ENCODE measurements at regions not wholly inside any gene's neighbourhood (a gene's known extent, or its start where the extent isn't known, plus 50 kb on each side); places are given as distances from the start of the nearest gene placed in this dataset.
"Not testable (repeated sequence)": the region's sequence is repeated elsewhere in the genome, so short reads cannot be mapped to it uniquely, and the experiment has no call there.

- DNase-seq (ENCODE audit: low read depth, low spot score) = no peak
These were observed 189.1 kb upstream of the PARD3B start for GRCh38 chr2:204356151-204356641.

GRCh38 chr2:204357286-204357685, 188.0 kb upstream of the PARD3B start:
- DNase-seq (ENCODE audit: low read depth, low spot score) = no peak

- DNase-seq (ENCODE audit: low read depth, low spot score) = no peak
These were observed 186.2 kb upstream of the PARD3B start for GRCh38 chr2:204359076-204359475.

GRCh38 chr2:204360218-204361007, 184.9 kb upstream of the PARD3B start:
- DNase-seq (ENCODE audit: low read depth, low spot score) = no peak

- DNase-seq (ENCODE audit: low read depth, low spot score) = no peak
These were observed 183.5 kb upstream of the PARD3B start for GRCh38 chr2:204361738-204362137.

GRCh38 chr2:204362581-204362980, 182.7 kb upstream of the PARD3B start:
- DNase-seq (ENCODE audit: low read depth, low spot score) = no peak

GRCh38 chr2:204363513-204363912, 181.8 kb upstream of the PARD3B start:
- DNase-seq (ENCODE audit: low read depth, low spot score) = no peak

GRCh38 chr2:204364860-204365535, 180.3 kb upstream of the PARD3B start:
- DNase-seq (ENCODE audit: low read depth, low spot score) = no peak

GRCh38 chr2:204365811-204366210, 179.5 kb upstream of the PARD3B start:
- DNase-seq (ENCODE audit: low read depth, low spot score) = no peak

- DNase-seq (ENCODE audit: low read depth, low spot score) = no peak
These were observed 177.8 kb upstream of the PARD3B start for GRCh38 chr2:204367466-204367865.

- DNase-seq (ENCODE audit: low read depth, low spot score) = no peak
These were observed 175.0 kb upstream of the PARD3B start for GRCh38 chr2:204370172-204370718.

GRCh38 chr2:204373942-204374341, 171.3 kb upstream of the PARD3B start:
- no peak for DNase-seq (ENCODE audit: low read depth, low spot score)

GRCh38 chr2:204380141-204380881, 165.0 kb upstream of the PARD3B start:
- DNase-seq (ENCODE audit: low read depth, low spot score) = no peak

- no peak for DNase-seq (ENCODE audit: low read depth, low spot score)
These were observed 158.6 kb upstream of the PARD3B start for GRCh38 chr2:204386668-204387067.

GRCh38 chr2:204389120-204389519, 156.2 kb upstream of the PARD3B start:
- DNase-seq (ENCODE audit: low read depth, low spot score) = no peak

- DNase-seq (ENCODE audit: low read depth, low spot score) = no peak
These were observed 155.4 kb upstream of the PARD3B start for GRCh38 chr2:204389856-204390255.

GRCh38 chr2:204395539-204395938, 149.7 kb upstream of the PARD3B start:
- no peak for DNase-seq (ENCODE audit: low read depth, low spot score)

- no peak for DNase-seq (ENCODE audit: low read depth, low spot score)
These were observed 144.2 kb upstream of the PARD3B start for GRCh38 chr2:204401114-204401513.

- no peak for DNase-seq (ENCODE audit: low read depth, low spot score)
These were observed 137.9 kb upstream of the PARD3B start for GRCh38 chr2:204407204-204408014.

- DNase-seq (ENCODE audit: low read depth, low spot score) = not testable (repeated sequence)
These were observed 132.5 kb upstream of the PARD3B start for GRCh38 chr2:204412782-204413181.
